OCI-LY7 (cell line): ENCODE measurements at regions not wholly inside any gene's neighbourhood (a gene's known extent, or its start where the extent isn't known, plus 50 kb on each side); places are given as distances from the start of the nearest gene placed in this dataset.

ENCODE experiments used
- CTCF ChIP-seq: fragments of 200-600 bp; sonication (generic); conservative IDR thresholded peaks from 2 replicates; pipeline ENCODE4 v1.5.1; 2014; ENCODE audit warnings: mild to moderate bottlenecking, antibody characterized with exemption, low read length, moderate library complexity, mixed read lengths
- EZH2phosphoT487 ChIP-seq: fragments of 200-600 bp; sonication (generic); IDR thresholded peaks from 2 replicates; pipeline ENCODE4 v1.6.1; 2018; ENCODE audit warnings: low read depth, borderline replicate concordance, mild to moderate bottlenecking, mixed run types, antibody characterized with exemption, low read length, moderate library complexity, mixed read lengths

DNA sequence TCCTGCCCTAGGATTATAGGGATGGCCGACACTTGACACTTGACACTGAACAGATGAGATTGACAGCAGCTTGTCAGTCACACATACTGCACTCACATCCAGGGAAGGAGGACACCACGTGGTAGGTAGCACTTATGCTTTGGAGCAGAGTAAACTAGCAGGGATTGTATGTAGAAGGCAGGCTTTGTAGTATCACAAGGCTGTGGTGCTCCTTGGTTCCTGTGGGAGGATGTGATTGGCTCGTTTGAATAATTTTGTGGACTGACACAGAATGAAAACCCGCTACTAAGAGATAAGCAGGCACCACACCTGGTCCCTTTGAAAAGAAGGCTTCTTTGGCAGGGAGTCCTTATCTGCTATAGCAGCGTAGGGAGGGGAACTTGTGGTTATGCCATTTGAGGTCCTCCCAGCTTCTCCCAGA lies 63.6 kb upstream of the IL12B start:
- TF ChIP-seq CTCF (no peak), EZH2phosphoT487 (no peak)
